SK-N-SH (cell line): ENCODE measurements at regions not wholly inside any gene's neighbourhood (a gene's known extent, or its start where the extent isn't known, plus 50 kb on each side); places are given as distances from the start of the nearest gene placed in this dataset.

Experiments used
- CTCF ChIA-PET: fragments of 300-600, 350-600 bp; formaldehyde crosslinking; extraction: SDS; loops from one replicate; lab custom pipeline; 2021; lab: Yijun Ruan, JAX
- POLR2A ChIA-PET: fragments of 350-600 bp; sonication (Branson Sonifier 250); formaldehyde crosslinking; extraction: SDS; loops from one replicate; lab custom pipeline; 2020; ENCODE audit warnings: antibody characterized with exemption, inconsistent platforms; lab: Yijun Ruan, JAX
- DNase-seq: peaks from one replicate; pipeline ENCODE4 v3.0.0; 2012
- H2AFZ ChIP-seq: fragments of 200-600 bp; sonication (generic); 2 replicates; pipeline ENCODE4 v1.8.1; 2016; ENCODE audit warnings: antibody characterized with exemption, mild to moderate bottlenecking, low read depth
- H3F3A ChIP-seq: fragments of 200-600 bp; sonication (generic); replicated peaks from 2 replicates; pipeline ENCODE3; 2016; ENCODE audit warnings: antibody characterized with exemption, mild to moderate bottlenecking; ENCODE audit not compliant: insufficient read depth
- H3K27ac ChIP-seq, 2 experiments: fragments of 200-500 bp in 1 of 2; fragments of 200-600 bp in 1 of 2; sonication (Bioruptor generic) in 1 of 2; sonication (generic), shearing (Covaris generic) in 1 of 2; 2 replicates each; pipeline versions ENCODE4 v1.5.1 to v1.6.1; 2014 to 2016; ENCODE audit warnings: low read depth in 2 of 2, inconsistent platforms in 1 of 2, low read length in 1 of 2, mild to moderate bottlenecking in 1 of 2, mixed read lengths in 1 of 2
- H3K27me3 ChIP-seq: fragments of 200-600 bp; sonication (generic), shearing (Covaris generic); 2 replicates; pipeline ENCODE4 v1.6.1; 2016; ENCODE audit warnings: mixed run types; ENCODE audit not compliant: insufficient read depth
- H3K36me3 ChIP-seq, 2 experiments: fragments of 200-500 bp in 1 of 2; fragments of 200-600 bp in 1 of 2; sonication (Bioruptor generic) in 1 of 2; sonication (generic) in 1 of 2; replicated peaks in 1 of 2; 2 replicates each; pipeline versions ENCODE3 to v1.5.1; 2014 to 2016; ENCODE audit warnings: low read length in 1 of 2, mild to moderate bottlenecking in 1 of 2; ENCODE audit not compliant: insufficient read depth in 2 of 2, control insufficient read depth in 1 of 2
- H3K4me1 ChIP-seq, 2 experiments: fragments of 200-500 bp in 1 of 2; fragments of 200-600 bp in 1 of 2; sonication (Bioruptor generic) in 1 of 2; sonication (generic), shearing (Covaris generic) in 1 of 2; 2 replicates each; pipeline versions ENCODE4 v1.5.1 to v1.6.1; 2014 to 2016; ENCODE audit warnings: low read depth in 1 of 2, low read length in 1 of 2, mixed run types in 1 of 2; ENCODE audit not compliant: insufficient read depth in 2 of 2, control insufficient read depth in 1 of 2
- H3K4me2 ChIP-seq: fragments of 200-600 bp; sonication (generic), shearing (Covaris generic); 2 replicates; pipeline ENCODE4 v1.6.1; 2017; ENCODE audit warnings: mixed run types
- H3K4me3 ChIP-seq, 2 experiments: fragments of 200-500 bp in 1 of 2; fragments of 200-600 bp in 1 of 2; sonication (Bioruptor generic) in 1 of 2; sonication (generic), shearing (Covaris generic) in 1 of 2; 2 replicates each; pipeline versions ENCODE4 v1.5.1 to v1.8.1; 2014 to 2016; ENCODE audit warnings: low read depth in 2 of 2, inconsistent platforms in 1 of 2, low read length in 1 of 2, mild to moderate bottlenecking in 1 of 2, mixed read lengths in 1 of 2, moderate library complexity in 1 of 2
- H3K79me2 ChIP-seq: fragments of 200-600 bp; sonication (generic); 2 replicates; pipeline ENCODE4 v1.8.1; 2017; ENCODE audit warnings: mild to moderate bottlenecking; ENCODE audit not compliant: insufficient read depth
- H3K9ac ChIP-seq: fragments of 200-600 bp; sonication (generic); 2 replicates; pipeline ENCODE4 v1.6.1; 2017; ENCODE audit warnings: mixed run types
- H3K9me2 ChIP-seq: fragments of 200-600 bp; sonication (generic); 2 replicates; pipeline ENCODE4 v1.6.1; 2017; ENCODE audit warnings: mixed run types
- H3K9me3 ChIP-seq: fragments of 200-600 bp; sonication (generic); 2 replicates; pipeline ENCODE4 v1.6.1; 2017; ENCODE audit warnings: mixed run types, mild to moderate bottlenecking, moderate library complexity
- H4K20me1 ChIP-seq: fragments of 200-600 bp; sonication (generic); 2 replicates; pipeline ENCODE4 v1.6.1; 2017; ENCODE audit warnings: mild to moderate bottlenecking, mixed run types; ENCODE audit not compliant: insufficient read depth
- CTCF ChIP-seq: fragments of 200-600 bp; sonication (generic); IDR thresholded peaks from 2 replicates; pipeline ENCODE4 v1.6.1; 2017; ENCODE audit warnings: antibody characterized with exemption, mild to moderate bottlenecking, moderate library complexity
- EP300 ChIP-seq, 2 experiments: IDR thresholded peaks; 2 replicates each; pipeline versions ENCODE4 v1.4.0 to v1.6.1; 2012; ENCODE audit warnings: borderline replicate concordance in 1 of 2, low read depth in 1 of 2, low read length in 1 of 2
- EZH2phosphoT487 ChIP-seq: fragments of 200-600 bp; sonication (generic); IDR thresholded peaks from 2 replicates; pipeline ENCODE4 v1.6.1; 2017; ENCODE audit warnings: low read depth, mixed run types, mild to moderate bottlenecking, antibody characterized with exemption, moderate library complexity, borderline replicate concordance
- FOSL2 ChIP-seq: IDR thresholded peaks from 2 replicates; pipeline ENCODE4 v1.4.0; 2012; ENCODE audit warnings: low read depth, mild to moderate bottlenecking, moderate library complexity, borderline replicate concordance
- GABPA ChIP-seq: IDR thresholded peaks from 2 replicates; pipeline ENCODE4 v1.4.0; 2012; ENCODE audit warnings: low read depth, mild to moderate bottlenecking
- GATA2 ChIP-seq: sonication (generic); formaldehyde crosslinking; IDR thresholded peaks from 2 replicates; pipeline ENCODE4 v1.5.0; 2020; ENCODE audit warnings: mild to moderate bottlenecking, missing genetic modification reagents
- MAX ChIP-seq: IDR thresholded peaks from 2 replicates; pipeline ENCODE4 v1.4.0; 2012; ENCODE audit warnings: low read depth
- MEF2A ChIP-seq: IDR thresholded peaks from 2 replicates; pipeline ENCODE4 v1.4.0; 2012; ENCODE audit warnings: low read depth, borderline replicate concordance
- PBX3 ChIP-seq: IDR thresholded peaks from 2 replicates; pipeline ENCODE4; 2012
- RCOR1 ChIP-seq: fragments of 150-350 bp; IDR thresholded peaks from 2 replicates; pipeline ENCODE4 v1.6.1; 2017; ENCODE audit warnings: antibody characterized with exemption, low read length
- REST ChIP-seq: IDR thresholded peaks from 2 replicates; pipeline ENCODE4 v1.6.1; 2012; ENCODE audit warnings: mild to moderate bottlenecking, low read depth, low read length, moderate library complexity
- SIN3A ChIP-seq: IDR thresholded peaks from 2 replicates; pipeline ENCODE4 v1.6.1; 2012; ENCODE audit warnings: low read depth, mild to moderate bottlenecking, low read length, moderate library complexity, borderline replicate concordance
- SMC3 ChIP-seq: IDR thresholded peaks from 2 replicates; pipeline ENCODE4 v1.6.1; 2012; ENCODE audit warnings: low read depth, low read length, improper control_type of control experiment
- TAF1 ChIP-seq: IDR thresholded peaks from 2 replicates; pipeline ENCODE4 v1.6.1; 2012; ENCODE audit warnings: low read depth, mild to moderate bottlenecking, low read length, moderate library complexity, borderline replicate concordance
- TEAD4 ChIP-seq: IDR thresholded peaks from 2 replicates; pipeline ENCODE4 v1.4.0; 2012; ENCODE audit warnings: mild to moderate bottlenecking, borderline replicate concordance; ENCODE audit not compliant: insufficient read depth
- WGBS: methylation state at CpG from one replicate; pipeline ENCODE4 v1.1.6; 2017; ENCODE audit warnings: low lambda C conversion rate; 5-methylcytosine and 5-hydroxymethylcytosine counted together

GRCh38 chr2:234279637-234280036 lies 217.2 kb downstream of the ARL4C start:
- ChIA-PET CTCF (interaction anchor here (1.2 to 2.2 kb wide), 2 partner anchors 10 to 14 kb away, joined by 4 to 12 read pairs; no protein-coding TSS in a partner anchor), POLR2A (no interaction called here)
- no peak overlapping the region for H3K9ac ChIP-seq
- 67% methylated on average over 3 of the region's 3 CpGs for WGBS
- H3K27me3 ChIP-seq = no peaks in the 10 kb centered on the region
- H3K79me2 ChIP-seq = no peaks in the 10 kb centered on the region
- H3K4me1 ChIP-seq = no peaks in the 10 kb centered on the region
- no peaks in the 10 kb centered on the region; the same call in 1 of the 2 replicates for H3K9me3 ChIP-seq
- no peaks in the 10 kb centered on the region for H3K36me3 ChIP-seq
- H3K4me3 ChIP-seq = no peak overlapping the region
- no peaks in the 10 kb centered on the region for H3F3A ChIP-seq
- H3K27ac ChIP-seq = no peak overlapping the region
- no peak overlapping the region for H3K4me2 ChIP-seq
- H3K9me2 ChIP-seq = no peaks in the 10 kb centered on the region
- no peak for DNase-seq
- H4K20me1 ChIP-seq = no peaks in the 10 kb centered on the region
- H2AFZ ChIP-seq = no peak overlapping the region
- TF ChIP-seq GATA2 = no peak
- no peak for TF ChIP-seq FOSL2
- no peak for TF ChIP-seq EZH2phosphoT487
- no peak for TF ChIP-seq RCOR1
- TF ChIP-seq TEAD4 = no peak
- TF ChIP-seq SMC3 = no peak
- TF ChIP-seq SIN3A = no peak
- no peak for TF ChIP-seq TAF1
- TF ChIP-seq PBX3 = no peak
- TF ChIP-seq CTCF = no peak
- TF ChIP-seq EP300 (IDR thresholded peaks at IDR 0.05; ENCODE audit: borderline replicate concordance in 1 of 2, low read depth in 1 of 2, low read length in 1 of 2) = no peak
- TF ChIP-seq MAX = no peak
- no peak for TF ChIP-seq GABPA
- TF ChIP-seq REST = no peak
- no peak for TF ChIP-seq MEF2A
